Mucosa of rectum (tissue), 2 donors: ENCODE measurements at regions not wholly inside any gene's neighbourhood (a gene's known extent, or its start where the extent isn't known, plus 50 kb on each side); places are given as distances from the start of the nearest gene placed in this dataset.

Experiments used
- H3K27ac ChIP-seq, 2 donors: one replicate each; pipeline ENCODE4 v1.7.0; 2013; ENCODE audit warnings: inconsistent platforms in 2 of 2, low read depth in 2 of 2, low read length in 2 of 2
- H3K27me3 ChIP-seq, 2 donors: one replicate each; pipeline ENCODE4 v1.7.0; 2013; ENCODE audit warnings: low read length in 2 of 2; ENCODE audit not compliant: control insufficient read depth in 2 of 2, insufficient read depth in 2 of 2
- H3K36me3 ChIP-seq, 2 donors: one replicate each; pipeline ENCODE4 v1.7.0; 2013; ENCODE audit warnings: low read length in 2 of 2; ENCODE audit not compliant: control insufficient read depth in 2 of 2, insufficient read depth in 2 of 2
- H3K4me1 ChIP-seq, 2 donors: one replicate each; pipeline ENCODE4 v1.7.0; 2013; ENCODE audit warnings: low read length in 2 of 2, mild to moderate bottlenecking in 1 of 2; ENCODE audit not compliant: control insufficient read depth in 2 of 2, insufficient read depth in 2 of 2
- H3K4me3 ChIP-seq, 2 donors: one replicate each; pipeline ENCODE4 v1.7.0; 2013; ENCODE audit warnings: low read length in 2 of 2
- H3K9ac ChIP-seq, 2 donors: one replicate each; pipeline ENCODE4 v1.7.0; 2013; ENCODE audit warnings: low read length in 2 of 2, low read depth in 1 of 2, mild to moderate bottlenecking in 1 of 2
- H3K9me3 ChIP-seq, 2 donors: one replicate each; pipeline ENCODE4 v1.7.0; 2013; ENCODE audit warnings: low read length in 2 of 2; ENCODE audit not compliant: control insufficient read depth in 2 of 2
- donor health status: healthy.
- donor health status: Normal muscosa, but diverticular disease.

DNA sequence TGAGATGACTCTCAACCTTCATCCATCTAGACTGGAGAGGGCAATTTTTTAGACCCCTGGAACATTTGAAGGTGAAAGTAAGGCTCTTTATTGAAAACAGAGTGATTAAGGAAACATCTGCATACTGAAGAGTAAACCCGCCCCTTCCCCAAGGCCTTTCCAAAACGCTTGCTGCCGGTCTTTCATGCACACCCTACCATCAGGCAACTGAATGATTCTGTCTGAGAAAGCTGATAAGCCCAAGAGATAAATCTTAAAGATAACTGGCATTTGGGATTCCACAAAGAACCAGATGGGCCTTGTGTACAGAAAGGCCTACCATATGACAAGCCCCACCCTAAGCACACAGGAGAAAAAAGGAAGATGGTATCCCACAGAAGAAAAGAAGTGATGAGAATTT is 54.4 kb upstream of the PIK3R1 start:
- Histone ChIP-seq H3K36me3 (no peaks in the 10 kb centered on the region), H3K4me3 (no peak overlapping the region), H3K27ac (no peak overlapping the region), H3K27me3 (no peaks in the 10 kb centered on the region), H3K9ac (no peak overlapping the region), H3K9me3 (no peaks in the 10 kb centered on the region), H3K4me1 (no peaks in the 10 kb centered on the region)

DNA sequence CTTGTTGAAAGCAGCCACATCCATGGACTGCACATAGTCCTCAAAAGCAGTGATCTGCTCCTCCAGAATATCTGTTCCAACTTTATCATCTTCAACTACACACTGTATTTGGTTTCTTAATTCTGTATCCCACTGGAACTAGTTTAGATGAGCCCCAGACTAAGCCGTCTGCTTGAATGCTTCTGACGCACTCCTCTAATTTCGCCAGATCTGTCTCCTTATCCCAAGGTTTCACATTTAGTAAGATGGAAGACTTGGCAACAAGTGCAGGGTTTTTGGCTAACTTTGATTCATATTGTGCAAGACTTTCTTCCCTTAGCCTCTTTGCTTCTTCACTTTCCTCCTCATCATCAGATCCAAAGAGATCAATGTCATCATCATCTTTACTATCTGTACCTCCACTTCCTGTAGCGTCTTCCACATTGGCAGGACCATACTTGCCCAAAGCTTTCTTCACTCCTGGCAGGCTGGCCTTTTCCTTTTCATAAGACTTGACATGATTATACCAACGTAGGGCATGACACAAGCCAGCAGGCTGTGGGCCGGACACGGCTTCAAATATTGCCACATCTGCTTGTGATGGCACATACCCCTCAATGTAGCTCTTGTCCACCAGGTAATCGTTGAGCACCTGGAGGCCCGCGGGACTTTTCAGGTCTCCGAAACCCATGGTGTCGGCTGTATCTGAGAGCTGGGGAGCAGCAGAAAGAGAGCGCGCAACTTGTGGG is 56.2 kb upstream of the PIK3R1 start:
- Histone ChIP-seq H3K9ac (no peak overlapping the region), H3K27ac (no peak overlapping the region), H3K9me3 (no peaks in the 10 kb centered on the region), H3K27me3 (no peaks in the 10 kb centered on the region), H3K36me3 (no peaks in the 10 kb centered on the region), H3K4me1 (no peaks in the 10 kb centered on the region), H3K4me3 (no peak overlapping the region)

DNA sequence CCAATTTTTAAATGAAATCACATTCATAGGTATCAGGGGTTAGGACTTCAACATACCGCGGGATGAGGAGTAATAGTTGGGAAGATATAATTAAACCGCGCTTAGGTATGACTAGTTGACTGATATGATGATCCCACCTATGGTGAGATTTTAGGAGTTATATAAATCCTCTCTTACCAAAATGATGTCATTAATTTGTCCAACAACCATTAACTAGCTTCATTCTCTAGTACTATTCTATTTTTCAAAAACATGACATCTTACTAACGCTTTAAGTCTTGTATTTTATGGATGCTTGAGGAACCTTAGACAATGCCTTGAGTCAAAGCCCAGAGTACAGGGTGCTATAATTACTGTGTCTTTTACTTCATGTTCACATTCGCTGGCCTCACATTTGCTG is 59.6 kb upstream of the PIK3R1 start:
- Histone ChIP-seq H3K27ac (no peak overlapping the region), H3K27me3 (no peaks in the 10 kb centered on the region), H3K36me3 (no peaks in the 10 kb centered on the region), H3K4me1 (no peaks in the 10 kb centered on the region), H3K9me3 (no peaks in the 10 kb centered on the region), H3K4me3 (no peak overlapping the region), H3K9ac (no peak overlapping the region)

DNA sequence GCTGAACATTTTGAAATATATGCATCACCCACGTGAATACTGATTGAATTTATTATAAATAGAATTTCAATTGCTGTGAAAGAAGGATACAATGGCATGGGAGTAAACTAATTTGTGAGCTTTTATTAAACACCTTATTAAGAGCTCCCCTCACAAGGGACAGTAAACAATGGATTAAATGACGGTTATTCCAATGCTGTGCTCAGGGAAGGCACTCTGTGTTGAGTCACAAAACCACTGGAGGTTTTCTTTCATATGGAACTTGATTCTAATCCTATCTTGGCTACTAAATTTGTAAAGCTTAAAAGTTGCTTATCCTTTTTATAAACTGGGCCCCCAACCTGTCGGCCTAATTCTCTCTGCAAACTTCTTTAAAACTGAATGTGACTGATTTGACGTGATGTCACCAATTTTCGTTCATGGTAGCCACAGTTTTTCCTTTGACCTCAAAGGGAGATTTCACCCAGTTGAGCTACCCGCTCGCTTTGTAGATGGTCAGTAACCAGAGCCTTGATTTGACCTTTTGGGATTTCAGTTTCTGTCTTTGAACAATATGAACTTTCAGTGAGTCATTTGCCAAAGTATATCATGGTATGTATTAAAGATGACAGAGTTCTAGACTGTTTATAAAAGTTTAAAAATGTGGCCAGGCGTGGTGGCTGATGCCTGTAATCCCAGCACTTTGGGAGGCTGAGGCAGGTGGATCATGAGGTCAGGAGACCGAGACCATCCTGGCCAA is 61.3 kb upstream of the PIK3R1 start:
- Histone ChIP-seq H3K9ac (no peak overlapping the region), H3K4me1 (no peaks in the 10 kb centered on the region), H3K9me3 (no peaks in the 10 kb centered on the region), H3K27ac (no peak overlapping the region), H3K36me3 (no peaks in the 10 kb centered on the region), H3K27me3 (no peaks in the 10 kb centered on the region), H3K4me3 (no peak overlapping the region)

DNA sequence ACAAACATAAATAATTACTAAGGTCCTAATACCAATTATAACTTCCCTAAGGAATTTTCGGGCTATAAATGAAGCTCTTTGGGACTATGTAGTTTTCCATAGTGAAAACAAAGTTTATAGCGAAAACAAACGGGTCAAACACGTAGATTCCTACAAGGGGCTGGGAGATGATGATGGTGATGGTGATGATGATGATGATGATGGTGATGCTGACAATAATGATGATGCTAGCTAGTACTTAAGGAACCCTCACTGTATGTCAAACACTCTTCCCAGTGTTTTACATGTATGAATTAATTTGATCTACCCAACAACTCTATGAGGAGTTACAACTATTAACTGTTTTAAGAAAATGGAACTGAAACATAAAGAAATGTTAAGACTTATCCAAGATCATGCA is 63.7 kb upstream of the PIK3R1 start:
- Histone ChIP-seq H3K4me3 (no peak overlapping the region), H3K9ac (no peak overlapping the region), H3K36me3 (no peaks in the 10 kb centered on the region), H3K9me3 (no peaks in the 10 kb centered on the region), H3K27ac (no peak overlapping the region), H3K4me1 (no peaks in the 10 kb centered on the region), H3K27me3 (no peaks in the 10 kb centered on the region)

DNA sequence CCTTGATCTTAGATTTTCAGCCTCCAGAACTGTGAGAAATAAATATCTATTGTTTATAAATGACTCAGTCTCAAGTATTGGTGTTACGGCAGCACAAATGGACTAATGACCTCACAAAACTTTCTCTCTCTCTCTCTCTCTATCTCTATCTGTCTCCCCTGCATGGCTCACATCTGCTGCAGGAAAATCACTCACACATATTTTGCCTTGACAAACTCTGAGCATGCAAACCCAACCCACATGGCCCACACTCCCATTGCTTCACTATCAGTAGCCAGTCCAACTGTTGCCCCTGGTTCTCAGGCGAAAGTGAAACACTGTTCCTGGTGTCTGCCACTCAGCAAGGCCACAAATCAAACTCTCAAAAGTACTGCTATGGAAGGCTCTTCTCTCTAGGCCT is 66.4 kb upstream of the PIK3R1 start:
- no peaks in the 10 kb centered on the region for H3K27me3 ChIP-seq
- no peak overlapping the region for H3K4me3 ChIP-seq
- no peak overlapping the region for H3K27ac ChIP-seq
- no peaks in the 10 kb centered on the region for H3K9me3 ChIP-seq
- no peaks in the 10 kb centered on the region for H3K4me1 ChIP-seq
- no peak overlapping the region for H3K9ac ChIP-seq
- H3K36me3 ChIP-seq, result no peaks in the 10 kb centered on the region

DNA sequence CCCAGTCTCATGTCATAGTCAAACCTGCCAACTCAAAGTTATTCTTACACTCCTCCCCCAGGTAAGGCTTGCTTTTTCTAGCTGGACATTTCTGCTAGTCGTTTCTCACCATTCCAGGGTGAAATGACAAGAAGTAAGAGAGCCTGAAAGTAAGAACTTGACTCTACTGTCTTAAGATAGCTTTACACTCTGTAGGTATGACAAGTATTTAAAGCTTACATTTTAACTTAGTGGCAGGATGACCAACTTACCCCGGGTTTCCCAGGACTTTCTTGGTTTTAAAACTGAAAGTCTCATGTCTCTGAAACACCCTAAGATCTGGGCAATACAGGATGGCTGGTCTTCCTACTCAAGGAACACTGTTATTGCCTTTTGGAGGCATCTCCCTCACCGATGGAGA is 67.5 kb upstream of the PIK3R1 start:
- H3K36me3 ChIP-seq, result no peaks in the 10 kb centered on the region
- H3K27me3 ChIP-seq, result no peaks in the 10 kb centered on the region
- H3K9ac ChIP-seq, result no peak overlapping the region
- H3K27ac ChIP-seq, result no peak overlapping the region
- H3K4me1 ChIP-seq, result no peaks in the 10 kb centered on the region
- no peaks in the 10 kb centered on the region for H3K9me3 ChIP-seq
- no peak overlapping the region for H3K4me3 ChIP-seq

DNA sequence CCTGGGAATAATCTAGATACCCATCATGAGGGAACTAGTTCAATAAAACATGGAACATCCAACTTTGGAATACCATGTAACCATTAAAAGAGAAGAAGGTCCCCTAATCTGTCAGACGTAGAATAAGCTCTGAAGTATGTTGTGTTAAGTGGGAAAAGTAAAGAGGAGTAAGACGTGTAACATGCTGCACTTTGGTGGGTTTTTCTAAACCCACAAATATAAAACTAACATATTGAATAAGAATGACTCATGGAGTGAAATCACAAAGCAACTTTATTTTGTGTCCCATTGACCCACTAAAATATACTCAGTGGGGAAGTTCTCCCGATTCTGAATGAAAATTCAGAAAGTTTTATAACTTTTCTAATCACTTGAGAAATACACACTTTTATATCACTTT is 67.9 kb upstream of the PIK3R1 start:
- H3K9ac ChIP-seq, result no peak overlapping the region
- no peaks in the 10 kb centered on the region for H3K4me1 ChIP-seq
- no peak overlapping the region for H3K4me3 ChIP-seq
- H3K36me3 ChIP-seq, result no peaks in the 10 kb centered on the region
- no peaks in the 10 kb centered on the region for H3K27me3 ChIP-seq
- H3K9me3 ChIP-seq, result no peaks in the 10 kb centered on the region
- no peak overlapping the region for H3K27ac ChIP-seq

DNA sequence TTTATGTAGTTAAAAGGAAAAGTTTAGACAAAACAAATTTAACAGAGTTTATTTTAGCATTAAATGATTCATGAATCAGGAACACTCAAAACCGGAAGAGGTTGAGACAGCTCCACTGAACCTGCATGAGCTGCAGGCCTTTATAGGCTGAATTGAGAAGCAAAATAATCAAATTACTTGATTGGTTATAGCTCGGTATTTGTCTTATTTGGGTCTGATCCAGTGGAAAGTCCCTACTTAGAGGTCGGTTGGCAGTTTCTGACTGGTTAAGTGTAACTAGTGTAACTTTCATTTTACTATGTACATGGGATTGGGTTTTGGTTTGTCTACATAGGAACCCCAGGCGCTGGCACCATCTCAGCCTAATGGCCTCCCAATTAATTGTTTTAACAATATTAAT is 74.1 kb upstream of the PIK3R1 start:
- Histone ChIP-seq H3K9me3 (no peaks in the 10 kb centered on the region), H3K9ac (no peak overlapping the region), H3K27ac (no peak overlapping the region), H3K4me1 (peaks cover 0 to 2% of the 10 kb centered on the region in 2 donors), H3K27me3 (no peaks in the 10 kb centered on the region), H3K36me3 (no peaks in the 10 kb centered on the region), H3K4me3 (peak overlapping the region in 1 of 2 donors; percentile 45)

DNA sequence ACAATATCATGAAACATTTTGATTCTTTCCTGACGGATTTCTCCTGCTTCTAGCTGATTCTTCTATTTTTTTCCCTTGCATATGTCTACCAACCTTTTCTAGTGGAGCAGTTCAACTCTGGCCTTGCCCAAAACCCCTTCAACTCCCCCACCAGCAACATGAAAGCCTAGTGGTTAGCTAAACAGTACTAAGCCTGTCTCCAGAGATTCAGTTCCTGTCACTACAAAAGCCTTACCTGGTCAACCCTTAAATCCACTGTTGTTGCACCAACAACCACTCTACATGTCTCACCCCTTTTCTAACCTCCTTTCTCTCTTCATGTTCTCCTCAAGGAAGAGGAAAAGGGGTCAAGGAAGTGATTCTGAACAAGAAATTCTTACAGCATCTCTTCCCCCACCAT is 74.8 kb upstream of the PIK3R1 start:
- H3K4me1 ChIP-seq, result peaks cover 0 to 2% of the 10 kb centered on the region in 2 donors
- no peak overlapping the region for H3K27ac ChIP-seq
- no peaks in the 10 kb centered on the region for H3K36me3 ChIP-seq
- no peak overlapping the region for H3K9ac ChIP-seq
- no peaks in the 10 kb centered on the region for H3K27me3 ChIP-seq
- H3K9me3 ChIP-seq, result no peaks in the 10 kb centered on the region
- H3K4me3 ChIP-seq, result no peak overlapping the region
